CD4-positive, alpha-beta T cell (primary cell): ENCODE measurements at regions not wholly inside any gene's neighbourhood (a gene's known extent, or its start where the extent isn't known, plus 50 kb on each side); places are given as distances from the start of the nearest gene placed in this dataset.

Source experiments
- ATAC-seq: fragments of 200-7000 bp; cut with Tn5 transposase; one replicate; pipeline ENCODE4 v1.10.0; 2022; ENCODE audit warnings: mild to moderate bottlenecking; ENCODE audit not compliant: poor library complexity
- CTCF ChIA-PET: fragments of 350-600 bp; sonication (Branson Sonifier 250); formaldehyde crosslinking; loops from one replicate; lab custom pipeline; 2021; ENCODE audit warnings: antibody characterized with exemption, inconsistent platforms; lab: Charles Lee
- POLR2A ChIA-PET: fragments of 350-600 bp; sonication (Branson Sonifier 250); formaldehyde crosslinking; loops from one replicate; lab custom pipeline; 2021; ENCODE audit warnings: antibody characterized with exemption, inconsistent platforms; lab: Charles Lee
- DNase-seq, 14 experiments: peaks; one replicate each; pipeline ENCODE4 v3.0.0-alpha.2; 2013 to 2020; ENCODE audit warnings: mixed read lengths in 2 of 14
- H3K27ac ChIP-seq, 2 donors: one replicate each; pipeline versions ENCODE4 v1.5.1 to v1.7.0; 2013; ENCODE audit warnings: low read length in 2 of 2, low read depth in 1 of 2, mild to moderate bottlenecking in 1 of 2
- H3K27me3 ChIP-seq, 2 experiments: 1 replicate in 1 of 2; 2 replicates in 1 of 2; pipeline versions ENCODE4 v1.6.1 to v1.7.0; 2013; ENCODE audit warnings: low read length in 2 of 2, control low read depth in 1 of 2, mild to moderate bottlenecking in 1 of 2, moderate library complexity in 1 of 2; ENCODE audit not compliant: insufficient read depth in 2 of 2, control insufficient read depth in 1 of 2
- H3K36me3 ChIP-seq: one replicate; pipeline ENCODE4 v1.6.1; 2013; ENCODE audit warnings: low read length, control low read depth; ENCODE audit not compliant: insufficient read depth
- H3K4me1 ChIP-seq: one replicate; pipeline ENCODE4 v1.6.1; 2013; ENCODE audit warnings: low read length, control low read depth; ENCODE audit not compliant: insufficient read depth
- H3K4me3 ChIP-seq: one replicate; pipeline ENCODE4 v1.5.1; 2013; ENCODE audit warnings: mild to moderate bottlenecking, low read length, moderate library complexity
- H3K9me3 ChIP-seq, 2 experiments: 1 replicate in 1 of 2; 2 replicates in 1 of 2; pipeline versions ENCODE4 v1.6.1 to v1.7.0; 2013; ENCODE audit warnings: low read length in 2 of 2, mild to moderate bottlenecking in 2 of 2, control low read depth in 1 of 2, moderate library complexity in 1 of 2; ENCODE audit not compliant: control insufficient read depth in 1 of 2, insufficient read depth in 1 of 2
- H3K27ac Mint-ChIP-seq: one replicate; pipeline ENCODE4 v1.8.0; 2020; ENCODE audit warnings: mixed read lengths
- H3K27me3 Mint-ChIP-seq: one replicate; pipeline ENCODE4 v1.8.0; 2021; ENCODE audit warnings: mixed read lengths
- H3K36me3 Mint-ChIP-seq: one replicate; pipeline ENCODE4 v1.8.0; 2021; ENCODE audit warnings: low read depth, mixed read lengths
- H3K4me1 Mint-ChIP-seq: one replicate; pipeline ENCODE4 v1.8.0; 2021; ENCODE audit warnings: low read depth, mixed read lengths
- H3K4me3 Mint-ChIP-seq: one replicate; pipeline ENCODE4 v1.8.0; 2020; ENCODE audit warnings: mild to moderate bottlenecking, mixed read lengths
- H3K9me3 Mint-ChIP-seq: one replicate; pipeline ENCODE4 v1.8.0; 2020; ENCODE audit warnings: mixed read lengths
- CTCF ChIP-seq: fragments of 200-600 bp; IDR thresholded peaks from one replicate; pipeline ENCODE4 v1.8.0; 2022; ENCODE audit warnings: antibody characterized with exemption, mild to moderate bottlenecking
- intact Hi-C, 2 experiments: fragments of 100-400 bp; cut with DNase I in 1 of 2; cut with micrococcal nuclease in 1 of 2; formaldehyde crosslinking; loops; one replicate each; pipeline versions ENCODE4 v1.15.1 to v1.9.0; 2023 to 2025; cut with DNase I, micrococcal nuclease

GRCh38 chr18:69222089-69222488, 178.6 kb upstream of the DOK6 start:
- no peaks in the 10 kb centered on the region for H3K27me3 ChIP-seq
- DNase-seq = no peak
- CTCF ChIA-PET = no interaction called here
- POLR2A ChIA-PET = no interaction called here
- Mint-ChIP-seq H3K4me3 (no peak overlapping the region), H3K9me3 (no peaks in the 10 kb centered on the region), H3K27me3 (peaks cover 3% of the 10 kb centered on the region), H3K27ac (no peak overlapping the region), H3K36me3 (no peaks in the 10 kb centered on the region), H3K4me1 (no peaks in the 10 kb centered on the region)
- intact Hi-C loops = no loop called here
- no peak for ATAC-seq
- H3K4me3 ChIP-seq = no peak overlapping the region
- TF ChIP-seq CTCF = no peak
- H3K4me1 ChIP-seq = no peaks in the 10 kb centered on the region
- H3K9me3 ChIP-seq = no peaks in the 10 kb centered on the region
- H3K36me3 ChIP-seq = no peaks in the 10 kb centered on the region
- H3K27ac ChIP-seq = no peak overlapping the region

- TF ChIP-seq CTCF = no peak
- Mint-ChIP-seq H3K27me3 (no peaks in the 10 kb centered on the region), H3K4me1 (no peaks in the 10 kb centered on the region), H3K9me3 (no peaks in the 10 kb centered on the region), H3K27ac (no peak overlapping the region), H3K4me3 (no peak overlapping the region), H3K36me3 (no peaks in the 10 kb centered on the region)
- Histone ChIP-seq H3K4me1 (no peaks in the 10 kb centered on the region), H3K4me3 (no peak overlapping the region), H3K9me3 (no peaks in the 10 kb centered on the region), H3K36me3 (no peaks in the 10 kb centered on the region), H3K27me3 (no peaks in the 10 kb centered on the region), H3K27ac (no peak overlapping the region)
- DNase-seq (no peak), ATAC-seq (no peak)
- intact Hi-C loops = no loop called here
- ChIA-PET POLR2A (no interaction called here), CTCF (no interaction called here)
Measured at GRCh38 chr18:69226971-69227370, 173.7 kb upstream of the DOK6 start.

GRCh38 chr18:69230204-69230603, 170.5 kb upstream of the DOK6 start:
- ChIA-PET POLR2A (no interaction called here), CTCF (no interaction called here)
- no peaks in the 10 kb centered on the region for H3K36me3 ChIP-seq
- H3K27me3 Mint-ChIP-seq = no peaks in the 10 kb centered on the region
- H3K9me3 ChIP-seq = no peaks in the 10 kb centered on the region
- no peak overlapping the region for H3K27ac ChIP-seq
- no peak overlapping the region for H3K4me3 ChIP-seq
- H3K4me1 ChIP-seq = no peaks in the 10 kb centered on the region
- no peak for DNase-seq
- no peak overlapping the region for H3K27ac Mint-ChIP-seq
- H3K9me3 Mint-ChIP-seq = no peaks in the 10 kb centered on the region
- no peak overlapping the region for H3K4me3 Mint-ChIP-seq
- ATAC-seq = no peak
- no peaks in the 10 kb centered on the region for H3K36me3 Mint-ChIP-seq
- no peaks in the 10 kb centered on the region for H3K4me1 Mint-ChIP-seq
- no peaks in the 10 kb centered on the region for H3K27me3 ChIP-seq
- no peak for TF ChIP-seq CTCF
- intact Hi-C loops = no loop called here
